ENCODE measurements at regions not wholly inside any gene's neighbourhood (a gene's known extent, or its start where the extent isn't known, plus 50 kb on each side); places are given as distances from the start of the nearest gene placed in this dataset.

DNA sequence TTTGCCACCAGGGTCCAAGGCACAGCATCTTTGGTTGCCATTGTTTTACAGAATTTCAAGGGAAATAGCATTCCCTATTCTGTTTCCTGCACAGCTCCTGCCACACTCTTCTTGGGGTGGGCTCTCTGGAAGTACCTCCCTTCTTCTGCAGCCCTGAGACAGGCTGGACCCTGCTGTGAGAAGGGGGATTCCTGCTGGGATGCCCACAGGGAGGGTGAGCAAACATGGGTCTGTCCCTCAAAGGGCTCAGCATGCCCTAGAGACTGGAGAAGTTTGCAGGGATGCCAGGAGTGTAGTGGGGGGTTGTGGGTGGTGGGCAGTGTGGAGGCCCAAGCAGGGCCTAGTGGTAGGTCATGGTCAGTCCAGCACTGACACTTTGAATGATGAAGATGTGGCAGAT, 222.2 kb upstream of the GPR26 start:
- TF ChIP-seq EZH2 (IDR thresholded peaks at IDR 0.05; ENCODE audit: insufficient read depth, poor library complexity, severe bottlenecking) (no peak), EZH2phosphoT487 (IDR thresholded peaks at IDR 0.05; ENCODE audit: insufficient read depth, low read depth) (no peak)

Data from GM23248 (cell line).